Fibroblast of gingiva (primary cell): ENCODE measurements at regions not wholly inside any gene's neighbourhood (a gene's known extent, or its start where the extent isn't known, plus 50 kb on each side); places are given as distances from the start of the nearest gene placed in this dataset.
A peak's percentile ranks its signal among the peaks of the same experiment; 100 is the strongest.

Source experiments
- DNase-seq: peaks from one replicate; pipeline ENCODE4 v3.0.0-alpha.2; 2011; ENCODE audit warnings: low read depth

DNA sequence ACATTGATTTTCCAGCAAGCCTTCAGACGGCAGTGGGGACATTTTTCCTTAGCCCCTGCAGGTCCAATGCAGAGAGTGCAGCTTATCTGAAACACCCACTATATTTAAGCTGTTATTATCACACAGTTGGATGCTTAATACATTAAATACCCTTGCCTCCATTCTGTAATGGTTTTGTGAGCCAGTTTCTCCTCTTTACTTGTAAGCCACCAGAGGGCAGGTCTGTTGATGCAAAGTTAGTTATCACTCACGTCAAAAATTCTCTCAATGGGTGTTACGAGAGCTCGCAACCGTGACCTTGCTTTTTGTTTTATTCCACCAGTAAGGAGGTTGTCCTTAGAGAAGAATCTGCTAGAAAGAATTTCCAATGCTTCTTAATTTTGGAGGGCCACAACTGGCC is 189.8 kb downstream of the INSIG2 start:
- no peak for DNase-seq

- DNase-seq, result no peak
These were observed 186.7 kb downstream of the INSIG2 start for GRCh38 chr2:118274841-118275510.

GRCh38 chr2:118272391-118272790 is 184.1 kb downstream of the INSIG2 start:
- DNase-seq, result no peak

- DNase-seq, result no peak
These were observed 181.3 kb downstream of the INSIG2 start for GRCh38 chr2:118269408-118270051.

DNA sequence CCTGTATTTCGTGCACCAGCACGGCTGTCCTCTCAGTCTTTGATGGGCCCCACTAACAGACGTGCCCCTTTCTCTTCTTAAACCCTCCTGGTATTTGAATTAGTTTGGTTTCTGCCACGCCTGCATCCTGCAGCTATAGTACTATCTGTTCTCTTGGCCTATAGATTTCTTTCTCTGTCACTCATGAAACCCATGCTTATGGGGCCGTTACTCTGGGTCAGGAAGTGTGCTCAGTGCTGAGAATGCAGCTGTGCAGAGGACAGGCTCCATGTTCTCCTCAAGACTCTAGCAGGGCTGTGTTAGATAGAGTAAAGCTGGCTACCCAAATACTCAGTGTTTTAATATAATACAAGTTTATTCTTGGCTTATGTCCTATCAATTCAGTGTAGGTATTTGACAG is 180.0 kb downstream of the INSIG2 start:
- DNase-seq, result no peak

- no peak for DNase-seq
These were observed 177.7 kb downstream of the INSIG2 start for GRCh38 chr2:118265873-118266455.

- DNase-seq, result no peak
These were observed 176.1 kb downstream of the INSIG2 start for GRCh38 chr2:118264232-118264990.

- no peak for DNase-seq
These were observed 169.4 kb downstream of the INSIG2 start for GRCh38 chr2:118257696-118258095.

GRCh38 chr2:118255771-118256372 is 167.6 kb downstream of the INSIG2 start:
- DNase-seq, result no peak

- DNase-seq, result no peak
These were observed 167.0 kb downstream of the INSIG2 start for GRCh38 chr2:118255301-118255700.

GRCh38 chr2:118254116-118254515 is 165.8 kb downstream of the INSIG2 start:
- DNase-seq, result no peak

DNA sequence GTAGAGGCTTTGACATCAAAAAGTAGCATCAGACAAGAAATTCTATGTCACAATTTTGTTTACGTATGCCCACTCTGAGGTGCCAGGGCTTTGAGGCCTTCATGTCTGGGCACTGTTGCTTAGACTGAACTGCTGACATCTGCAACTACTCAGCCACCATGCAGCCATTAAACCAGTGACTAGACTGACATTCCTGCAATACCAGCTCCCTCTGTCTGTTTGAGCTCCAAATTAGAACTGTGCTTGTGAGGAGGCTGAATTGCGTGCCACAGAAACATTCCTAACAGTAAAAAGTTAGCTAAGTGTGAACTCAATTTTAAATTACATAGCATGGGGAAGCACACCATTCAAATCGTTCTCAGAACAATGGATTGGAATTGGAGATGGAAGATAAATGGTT is 163.2 kb downstream of the INSIG2 start:
- DNase-seq, result no peak

- DNase-seq, result no peak
These were observed 162.2 kb downstream of the INSIG2 start for GRCh38 chr2:118250463-118250862.

DNA sequence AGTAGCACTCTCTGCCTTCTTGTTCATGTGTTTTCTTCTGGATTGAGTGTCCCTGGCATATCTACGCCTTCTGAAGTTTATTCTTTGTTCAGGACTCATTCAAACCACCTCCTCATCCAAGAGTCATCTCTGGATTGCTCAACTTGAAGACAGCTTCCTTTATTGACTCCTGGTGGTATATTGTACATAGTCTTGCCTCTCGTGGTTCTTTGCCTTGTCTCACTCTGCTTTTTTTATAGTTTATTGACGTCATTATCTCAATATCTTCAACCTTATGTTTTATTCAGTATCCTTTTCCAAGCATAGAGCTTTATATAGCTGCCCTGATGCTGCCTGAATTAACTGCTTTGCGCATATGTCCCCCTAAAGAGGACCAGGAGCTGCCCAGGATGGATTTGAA is 161.7 kb downstream of the INSIG2 start:
- no peak for DNase-seq

GRCh38 chr2:118249531-118249930 is 161.3 kb downstream of the INSIG2 start:
- DNase-seq, result no peak

DNA sequence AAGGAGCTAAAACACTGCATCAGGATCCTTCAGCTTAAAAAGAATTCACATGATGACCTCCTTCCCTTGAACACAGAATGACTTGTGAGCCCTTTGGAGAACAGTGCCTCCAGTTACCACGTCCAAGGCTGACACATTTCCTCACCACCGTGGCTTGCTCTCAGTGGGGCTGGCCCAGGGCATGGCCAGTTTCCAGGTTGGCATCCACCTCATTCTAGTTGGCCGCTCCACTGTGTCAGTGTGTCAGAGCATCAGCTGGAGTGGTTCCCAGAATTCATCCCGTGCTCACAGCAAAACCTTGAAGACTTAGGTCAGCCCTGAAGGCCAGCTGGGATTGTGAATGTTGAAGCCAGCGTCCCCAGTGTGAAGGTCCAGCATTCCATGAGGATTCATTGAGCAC is 158.5 kb downstream of the INSIG2 start:
- peak; percentile 32 for DNase-seq

- DNase-seq, result no peak
These were observed 157.8 kb downstream of the INSIG2 start for GRCh38 chr2:118246079-118246478.

GRCh38 chr2:118244686-118245085 is 156.4 kb downstream of the INSIG2 start:
- no peak for DNase-seq

GRCh38 chr2:118243031-118243430 is 154.8 kb downstream of the INSIG2 start:
- DNase-seq, result no peak

GRCh38 chr2:118242216-118242615 is 153.9 kb downstream of the INSIG2 start:
- DNase-seq, result no peak

- no peak for DNase-seq
These were observed 152.9 kb downstream of the INSIG2 start for GRCh38 chr2:118241128-118241527.

- no peak for DNase-seq
These were observed 152.0 kb downstream of the INSIG2 start for GRCh38 chr2:118240276-118240675.
